ENCODE measurements at regions not wholly inside any gene's neighbourhood (a gene's known extent, or its start where the extent isn't known, plus 50 kb on each side); places are given as distances from the start of the nearest gene placed in this dataset.

DNA sequence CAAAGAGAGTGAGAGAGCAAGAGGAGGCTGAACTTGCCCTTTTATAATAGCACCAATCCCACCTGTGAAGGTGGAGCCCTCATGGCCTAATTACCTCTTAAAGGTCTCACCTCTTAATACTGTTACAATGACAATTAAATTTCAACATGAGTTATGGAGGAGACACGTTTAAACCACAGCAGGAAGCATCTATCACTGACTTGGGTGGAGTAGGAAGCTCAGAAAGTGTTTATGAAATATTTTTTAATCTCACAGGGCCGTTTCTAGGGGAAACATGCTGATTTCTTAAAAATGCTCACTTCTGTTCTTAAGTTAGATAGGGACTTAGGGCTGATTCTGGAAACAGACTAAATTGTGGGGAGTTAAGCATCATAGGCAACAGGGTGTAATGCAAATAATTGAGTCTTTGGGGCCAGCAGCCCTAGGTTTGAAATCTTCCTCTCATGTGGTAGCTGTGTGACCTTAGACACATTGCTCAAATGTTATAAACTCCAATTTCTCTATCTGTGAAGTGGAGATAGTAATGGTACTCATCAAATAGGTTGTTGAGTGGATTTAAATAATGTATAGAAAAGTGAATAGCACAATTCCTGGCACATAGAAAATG, 133.3 kb upstream of the KLHL25 start:
- TF ChIP-seq ZNF384 (IDR thresholded peaks at IDR 0.05): no peak
- no peak for TF ChIP-seq NFRKB (IDR thresholded peaks at IDR 0.05)
- TF ChIP-seq CTBP1 (IDR thresholded peaks at IDR 0.05; ENCODE audit: borderline replicate concordance): no peak

Data from HEK293T (cell line).